Trophoblast cell (in vitro differentiated cells and primary cell): ENCODE measurements at regions not wholly inside any gene's neighbourhood (a gene's known extent, or its start where the extent isn't known, plus 50 kb on each side); places are given as distances from the start of the nearest gene placed in this dataset.
"Not testable (repeated sequence)": the region's sequence is repeated elsewhere in the genome, so short reads cannot be mapped to it uniquely, and the experiment has no call there.

Source experiments
- DNase-seq, 2 donors: peaks; one replicate each; pipeline ENCODE4 v3.0.0-alpha.2; 2016
- H2AFZ ChIP-seq: 2 replicates; pipeline ENCODE4 v1.6.1; 2013; ENCODE audit warnings: low read length, moderate library complexity, mild to moderate bottlenecking; ENCODE audit not compliant: insufficient read depth, poor library complexity
- H2AK5ac ChIP-seq: 2 replicates; pipeline ENCODE4 v1.6.1; 2013; ENCODE audit warnings: mild to moderate bottlenecking, low read length
- H2BK120ac ChIP-seq: 2 replicates; pipeline ENCODE4 v1.6.1; 2013; ENCODE audit warnings: low read length, mild to moderate bottlenecking, moderate library complexity; ENCODE audit not compliant: insufficient read depth, poor library complexity
- H2BK12ac ChIP-seq: 2 replicates; pipeline ENCODE4 v1.6.1; 2013; ENCODE audit warnings: mild to moderate bottlenecking, low read length, moderate library complexity
- H2BK5ac ChIP-seq: 2 replicates; pipeline ENCODE4 v1.6.1; 2013; ENCODE audit warnings: low read length, low read depth, moderate library complexity, mild to moderate bottlenecking; ENCODE audit not compliant: poor library complexity
- H3K14ac ChIP-seq: 2 replicates; pipeline ENCODE4 v1.6.1; 2013; ENCODE audit warnings: mild to moderate bottlenecking, low read length
- H3K18ac ChIP-seq: 2 replicates; pipeline ENCODE4 v1.6.1; 2013; ENCODE audit warnings: mild to moderate bottlenecking, low read length
- H3K23ac ChIP-seq: 2 replicates; pipeline ENCODE4 v1.6.1; 2013; ENCODE audit warnings: low read length
- H3K27ac ChIP-seq: 2 replicates; pipeline ENCODE4 v1.5.1; 2013; ENCODE audit warnings: low read depth, mild to moderate bottlenecking, inconsistent platforms, low read length, moderate library complexity
- H3K27me3 ChIP-seq: 2 replicates; pipeline ENCODE4 v1.6.1; 2013; ENCODE audit warnings: inconsistent platforms, mild to moderate bottlenecking, low read length, moderate library complexity; ENCODE audit not compliant: insufficient read depth
- H3K36me3 ChIP-seq, 2 experiments: 1 replicate in 1 of 2; 2 replicates in 1 of 2; pipeline ENCODE4 v1.6.1; 2013; ENCODE audit warnings: low read length in 2 of 2, mild to moderate bottlenecking in 2 of 2, moderate library complexity in 1 of 2; ENCODE audit not compliant: insufficient read depth in 2 of 2, control insufficient read depth in 1 of 2
- H3K4ac ChIP-seq: 2 replicates; pipeline ENCODE4 v1.6.1; 2013; ENCODE audit warnings: low read depth, mild to moderate bottlenecking, low read length, moderate library complexity
- H3K4me1 ChIP-seq, 2 experiments: 1 replicate in 1 of 2; 2 replicates in 1 of 2; pipeline ENCODE4 v1.6.1; 2013; ENCODE audit warnings: low read length in 2 of 2, mild to moderate bottlenecking in 2 of 2, moderate library complexity in 1 of 2; ENCODE audit not compliant: insufficient read depth in 2 of 2, control insufficient read depth in 1 of 2
- H3K4me2 ChIP-seq: 2 replicates; pipeline ENCODE4 v1.6.1; 2013; ENCODE audit warnings: inconsistent platforms, mild to moderate bottlenecking, low read length, moderate library complexity
- H3K4me3 ChIP-seq: 2 replicates; pipeline ENCODE4 v1.5.1; 2013; ENCODE audit warnings: mild to moderate bottlenecking, low read depth, low read length, inconsistent platforms
- H3K79me1 ChIP-seq: one replicate; pipeline ENCODE4 v1.6.1; 2013; ENCODE audit warnings: low read length
- H3K79me2 ChIP-seq: 2 replicates; pipeline ENCODE4 v1.6.1; 2013; ENCODE audit warnings: low read length, mild to moderate bottlenecking; ENCODE audit not compliant: control insufficient read depth, insufficient read depth, poor library complexity
- H3K9ac ChIP-seq: 2 replicates; pipeline ENCODE4 v1.6.1; 2013; ENCODE audit warnings: mild to moderate bottlenecking, low read length
- H3K9me3 ChIP-seq: 2 replicates; pipeline ENCODE4 v1.6.1; 2013; ENCODE audit warnings: low read depth, mild to moderate bottlenecking, control low read depth, inconsistent platforms, low read length; ENCODE audit not compliant: insufficient read depth
- H4K12ac ChIP-seq: 2 replicates; pipeline ENCODE4 v1.6.1; 2013; ENCODE audit warnings: low read depth, mild to moderate bottlenecking, low read length, moderate library complexity
- H4K8ac ChIP-seq: 2 replicates; pipeline ENCODE4 v1.6.1; 2013; ENCODE audit warnings: low read depth, mild to moderate bottlenecking, low read length, moderate library complexity
- H4K91ac ChIP-seq: one replicate; pipeline ENCODE4 v1.6.1; 2013; ENCODE audit warnings: low read depth, mild to moderate bottlenecking, low read length, moderate library complexity
- WGBS: extraction: QIAGEN DNeasy Blood & Tissue Kit; methylation state at CpG from one replicate; pipeline ENCODE4 v1.1.7; 2013; ENCODE audit warnings: missing lambda C conversion rate; ENCODE audit not compliant: insufficient read length, insufficient coverage; ENCODE audit errors: extremely low coverage; 5-methylcytosine and 5-hydroxymethylcytosine counted together

DNA sequence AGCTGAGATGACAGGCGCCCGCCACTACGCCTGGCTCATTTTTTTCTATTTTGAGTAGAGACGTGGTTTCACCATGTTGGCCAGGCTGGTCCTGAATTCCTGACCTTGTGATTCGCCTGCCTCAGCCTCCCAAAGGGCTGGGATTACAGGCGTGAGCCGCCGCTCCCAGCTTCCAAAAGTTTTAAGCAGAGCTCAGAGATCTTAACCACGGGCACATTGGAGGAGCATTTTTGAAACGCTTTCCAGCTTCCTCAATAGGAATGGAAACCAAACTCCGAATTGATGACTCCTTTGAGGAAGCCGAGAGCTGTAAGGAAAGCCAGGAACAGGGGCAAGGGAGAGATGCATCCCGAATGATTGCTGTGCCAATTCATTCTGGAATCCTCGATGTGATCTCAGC is 63.8 kb upstream of the ALDH3B2 start:
- WGBS, result no CpG with 5 or more reads among the region's 14 CpGs

DNA sequence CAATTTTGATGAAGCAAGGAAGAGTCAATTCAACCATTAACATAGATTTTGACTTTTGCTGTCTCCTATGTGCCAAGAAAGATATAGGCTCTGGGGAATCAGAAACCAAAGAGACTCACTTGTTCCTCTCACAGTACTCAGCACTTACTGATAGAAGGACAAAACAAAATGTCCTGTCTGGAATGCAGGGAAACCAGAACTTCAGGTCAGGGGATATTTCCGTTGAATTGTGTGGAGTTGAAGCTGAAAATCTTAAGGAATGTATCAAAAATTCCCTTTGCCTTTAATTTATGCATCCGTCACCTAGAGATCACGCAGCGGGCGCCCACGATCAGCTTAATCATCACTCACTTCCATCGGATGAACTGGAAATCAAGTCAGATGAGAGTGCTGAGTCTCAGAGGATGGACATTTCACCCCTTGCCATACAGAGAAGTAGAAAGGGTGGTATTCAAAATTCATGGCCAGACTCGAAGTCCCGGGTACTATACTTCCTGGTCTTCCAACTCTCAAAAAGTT is 63.2 kb upstream of the ALDH3B2 start:
- peak; percentile 72 to 83 for DNase-seq
- H3K4me1 ChIP-seq, H3K23ac ChIP-seq, H2AFZ ChIP-seq, H3K18ac ChIP-seq, H3K4me2 ChIP-seq, H3K27ac ChIP-seq, H2BK12ac ChIP-seq, H2AK5ac ChIP-seq, H3K79me2 ChIP-seq, H3K4me3 ChIP-seq, H3K79me1 ChIP-seq, H3K14ac ChIP-seq, H3K36me3 ChIP-seq, H3K27me3 ChIP-seq, H2BK5ac ChIP-seq, H4K12ac ChIP-seq, H3K9me3 ChIP-seq, H3K9ac ChIP-seq, H3K4ac ChIP-seq: not testable (repeated sequence)
- H4K8ac ChIP-seq, result peak overlapping the region; percentile 6
- H2BK120ac ChIP-seq, result peak overlapping the region; percentile 18
- no CpG with 5 or more reads among the region's 9 CpGs for WGBS
- peak overlapping the region; percentile 57 for H4K91ac ChIP-seq

More for the DNA sequence above, 63.8 kb upstream of the ALDH3B2 start:
- H2AFZ ChIP-seq, H2BK5ac ChIP-seq, H3K4me1 ChIP-seq, H4K91ac ChIP-seq, H3K4me2 ChIP-seq, H4K8ac ChIP-seq, H3K18ac ChIP-seq, H3K23ac ChIP-seq, H3K9ac ChIP-seq, H3K4ac ChIP-seq, H2AK5ac ChIP-seq, H3K79me1 ChIP-seq, H3K27ac ChIP-seq, H4K12ac ChIP-seq, H2BK12ac ChIP-seq, H3K36me3 ChIP-seq, H3K4me3 ChIP-seq, H3K79me2 ChIP-seq, H3K27me3 ChIP-seq, H3K9me3 ChIP-seq, H3K14ac ChIP-seq: not testable (repeated sequence)
- H2BK120ac ChIP-seq, result peak overlapping the region; percentile 18
- DNase-seq, result peak; percentile 14 to 52

DNA sequence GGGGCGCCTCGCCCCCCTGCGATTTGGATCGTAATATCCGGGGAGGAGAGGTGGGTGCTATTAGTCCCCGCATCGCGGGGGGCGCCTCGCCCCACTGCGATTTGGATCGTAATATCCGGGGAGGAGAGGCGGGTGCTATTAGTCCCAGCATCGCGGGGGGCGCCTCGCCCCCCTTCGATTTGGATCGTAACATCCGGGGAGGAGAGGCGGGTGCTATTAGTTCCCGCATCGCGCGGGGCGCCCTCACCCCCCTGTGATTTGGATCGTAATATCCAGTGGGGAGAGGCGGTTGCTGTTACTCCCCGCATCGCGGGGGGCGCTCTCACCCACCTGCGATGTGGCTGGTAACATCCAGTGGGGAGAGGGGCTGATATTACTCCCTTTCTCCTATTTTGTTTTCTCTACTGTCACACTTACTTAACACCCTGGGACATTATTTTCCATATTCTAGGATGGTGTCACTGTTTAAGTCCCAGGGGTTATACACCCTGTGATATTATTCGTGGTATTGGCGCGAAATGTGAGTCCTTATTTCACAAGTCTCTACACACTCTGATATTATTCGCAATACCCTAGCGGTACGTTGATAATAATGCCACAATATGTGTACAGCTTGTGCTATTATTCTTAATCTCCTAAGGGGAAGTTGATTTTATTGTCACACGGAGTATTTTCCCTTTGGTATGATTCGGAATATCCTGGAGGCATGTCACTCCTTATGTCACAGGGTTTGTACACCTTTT is 57.8 kb upstream of the ALDH3B2 start:
- Histone ChIP-seq H3K23ac (no peak overlapping the region), H3K9ac (no peak overlapping the region), H2AK5ac (no peak overlapping the region), H4K8ac (no peak overlapping the region), H3K4me1 (peaks cover 14 to 17% of the 10 kb centered on the region in 2 experiments), H3K14ac (no peak overlapping the region), H4K12ac (no peak overlapping the region), H2BK120ac (no peak overlapping the region), H3K18ac (no peak overlapping the region), H3K36me3 (no peaks in the 10 kb centered on the region), H3K27ac (no peak overlapping the region), H3K27me3 (no peaks in the 10 kb centered on the region), H3K9me3 (peaks cover 2% of the 10 kb centered on the region), H3K79me2 (no peaks in the 10 kb centered on the region), H3K4me3 (no peak overlapping the region), H3K4me2 (peak overlapping the region; percentile 16), H3K79me1 (peaks cover 2% of the 10 kb centered on the region), H4K91ac (no peak overlapping the region), H2BK5ac (no peak overlapping the region), H2AFZ (no peak overlapping the region), H2BK12ac (no peak overlapping the region), H3K4ac (no peak overlapping the region)
- no CpG with 5 or more reads among the region's 42 CpGs for WGBS
- DNase-seq, result peak in 1 of 2 donors; percentile 4

DNA sequence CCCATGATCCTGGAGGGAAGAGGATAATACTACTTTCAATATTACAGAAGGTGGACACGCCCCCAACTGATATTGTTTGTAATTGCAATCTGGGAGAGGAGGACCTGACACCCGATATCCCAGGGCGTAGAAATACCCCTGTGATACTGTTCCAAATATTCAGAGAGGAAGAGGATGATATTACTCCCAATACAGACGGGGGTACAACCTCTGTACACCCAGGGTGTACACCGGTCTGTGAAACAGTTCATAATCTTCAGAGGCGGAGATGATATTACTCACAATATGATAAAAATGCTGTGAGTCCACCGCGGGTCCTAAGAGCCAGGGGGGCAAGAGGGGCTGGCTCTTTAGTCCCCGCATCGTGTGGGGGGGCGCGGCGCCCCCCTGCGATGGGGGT is 57.2 kb upstream of the ALDH3B2 start:
- no peak overlapping the region for H2BK120ac ChIP-seq
- no peak overlapping the region for H3K27ac ChIP-seq
- no peak overlapping the region for H4K8ac ChIP-seq
- no peak overlapping the region for H3K14ac ChIP-seq
- WGBS, result no CpG with 5 or more reads among the region's 14 CpGs
- no peaks in the 10 kb centered on the region for H3K36me3 ChIP-seq
- no peak overlapping the region for H2AFZ ChIP-seq
- DNase-seq, result no peak
- H3K9me3 ChIP-seq, result peaks cover 2% of the 10 kb centered on the region
- no peak overlapping the region for H3K4me2 ChIP-seq
- no peak overlapping the region for H4K91ac ChIP-seq
- H3K23ac ChIP-seq, result no peak overlapping the region
- H2BK5ac ChIP-seq, result no peak overlapping the region
- H4K12ac ChIP-seq, result no peak overlapping the region
- H3K4me1 ChIP-seq, result peaks cover 14 to 16% of the 10 kb centered on the region in 2 experiments
- no peak overlapping the region for H3K9ac ChIP-seq
- no peak overlapping the region for H2BK12ac ChIP-seq
- H3K4ac ChIP-seq, result no peak overlapping the region
- H3K18ac ChIP-seq, result no peak overlapping the region
- H2AK5ac ChIP-seq, result no peak overlapping the region
- H3K79me1 ChIP-seq, result peaks cover 2% of the 10 kb centered on the region
- H3K4me3 ChIP-seq, result no peak overlapping the region
- no peaks in the 10 kb centered on the region for H3K27me3 ChIP-seq
- H3K79me2 ChIP-seq, result no peaks in the 10 kb centered on the region
